ENCODE measurements at regions not wholly inside any gene's neighbourhood (a gene's known extent, or its start where the extent isn't known, plus 50 kb on each side); places are given as distances from the start of the nearest gene placed in this dataset.

- TF ChIP-seq POLR2A (IDR thresholded peaks at IDR 0.05) (no peak), CTCF (IDR thresholded peaks at IDR 0.05) (no peak)
These were observed 753.3 kb downstream of the SLC6A15 start for GRCh38 chr12:84159260-84159659.

Data from adrenal gland (tissue), 5 donors.